GM18502 (cell line): ENCODE measurements at regions not wholly inside any gene's neighbourhood (a gene's known extent, or its start where the extent isn't known, plus 50 kb on each side); places are given as distances from the start of the nearest gene placed in this dataset.
"Not testable (repeated sequence)": the region's sequence is repeated elsewhere in the genome, so short reads cannot be mapped to it uniquely, and the experiment has no call there.

Source experiments
- ATAC-seq: cut with Tn5 transposase; IDR thresholded peaks from one replicate; pipeline ENCODE4 v1.9.1; 2021; ENCODE audit warnings: mild to moderate bottlenecking; ENCODE audit not compliant: unreplicated experiment, poor library complexity

GRCh38 chr1:115458426-115459114, 120.5 kb upstream of the NGF start:
- ATAC-seq, result no peak

- ATAC-seq, result no peak
These were observed 119.2 kb upstream of the NGF start for GRCh38 chr1:115457289-115457688.

- no peak for ATAC-seq
These were observed 118.5 kb upstream of the NGF start for GRCh38 chr1:115456441-115456961.

GRCh38 chr1:115454837-115455511, 116.9 kb upstream of the NGF start:
- no peak for ATAC-seq

- ATAC-seq, result no peak
These were observed 115.6 kb upstream of the NGF start for GRCh38 chr1:115453666-115454065.

GRCh38 chr1:115452600-115453329, 114.7 kb upstream of the NGF start:
- ATAC-seq, result no peak

GRCh38 chr1:115450501-115451040, 112.5 kb upstream of the NGF start:
- no peak for ATAC-seq

GRCh38 chr1:115448282-115449044, 110.4 kb upstream of the NGF start:
- ATAC-seq, result no peak

GRCh38 chr1:115447672-115448071, 109.6 kb upstream of the NGF start:
- no peak for ATAC-seq

GRCh38 chr1:115445090-115445489, 107.0 kb upstream of the NGF start:
- ATAC-seq, result no peak

- ATAC-seq, result no peak
These were observed 102.7 kb upstream of the NGF start for GRCh38 chr1:115440733-115441132.

- ATAC-seq, result not testable (repeated sequence)
These were observed 101.5 kb upstream of the NGF start for GRCh38 chr1:115439520-115439919.

- ATAC-seq, result no peak
These were observed 99.1 kb upstream of the NGF start for GRCh38 chr1:115437196-115437595.

GRCh38 chr1:115436596-115436995, 98.5 kb upstream of the NGF start:
- no peak for ATAC-seq

- no peak for ATAC-seq
These were observed 95.4 kb upstream of the NGF start for GRCh38 chr1:115433483-115433882.

- ATAC-seq, result no peak
These were observed 94.0 kb upstream of the NGF start for GRCh38 chr1:115432061-115432460.

GRCh38 chr1:115430441-115431158, 92.6 kb upstream of the NGF start:
- ATAC-seq, result no peak

GRCh38 chr1:115429884-115430283, 91.8 kb upstream of the NGF start:
- no peak for ATAC-seq

- ATAC-seq, result no peak
These were observed 91.2 kb upstream of the NGF start for GRCh38 chr1:115429241-115429640.

- ATAC-seq, result no peak
These were observed 90.6 kb upstream of the NGF start for GRCh38 chr1:115428676-115429075.
